ENCODE measurements at regions not wholly inside any gene's neighbourhood (a gene's known extent, or its start where the extent isn't known, plus 50 kb on each side); places are given as distances from the start of the nearest gene placed in this dataset.

GRCh38 chr12:97764700-97765099, 302.1 kb downstream of the RMST start:
- TF ChIP-seq EZH2 (IDR thresholded peaks at IDR 0.05), result no peak
- TF ChIP-seq POLR2AphosphoS5 (IDR thresholded peaks at IDR 0.05; ENCODE audit: borderline replicate concordance, low read depth, low read length), result no peak
- TF ChIP-seq FOXP2 (optimal IDR thresholded peaks at IDR 0.05; ENCODE audit: control extremely low read depth, extremely low read length, insufficient read depth), result no peak

All from SK-N-MC (cell line).